NCI-H82 treated with DMSO at 0.1 percent for 48 hours (cell line): ENCODE measurements at regions not wholly inside any gene's neighbourhood (a gene's known extent, or its start where the extent isn't known, plus 50 kb on each side); places are given as distances from the start of the nearest gene placed in this dataset.

Experiments
- DNase-seq: peaks from one replicate; lab custom pipeline; 2025; ENCODE audit not compliant: unreplicated experiment; lab: John Stamatoyannopoulos, UW

- no peak for DNase-seq
These were observed 180.6 kb upstream of the HDAC4 start for GRCh38 chr2:239581352-239581901.

GRCh38 chr2:239580199-239580527 lies 179.3 kb upstream of the HDAC4 start:
- DNase-seq, result no peak

- no peak for DNase-seq
These were observed 178.8 kb upstream of the HDAC4 start for GRCh38 chr2:239579524-239580198.

- DNase-seq, result no peak
These were observed 178.3 kb upstream of the HDAC4 start for GRCh38 chr2:239579081-239579480.

GRCh38 chr2:239578381-239578780 lies 177.6 kb upstream of the HDAC4 start:
- no peak for DNase-seq

- DNase-seq, result no peak
These were observed 177.1 kb upstream of the HDAC4 start for GRCh38 chr2:239577935-239578334.

GRCh38 chr2:239576784-239577685 lies 176.2 kb upstream of the HDAC4 start:
- no peak for DNase-seq

- no peak for DNase-seq
These were observed 175.2 kb upstream of the HDAC4 start for GRCh38 chr2:239575931-239576445.

- DNase-seq, result no peak
These were observed 173.8 kb upstream of the HDAC4 start for GRCh38 chr2:239574434-239575156.

- no peak for DNase-seq
These were observed 173.2 kb upstream of the HDAC4 start for GRCh38 chr2:239574054-239574433.

- no peak for DNase-seq
These were observed 170.2 kb upstream of the HDAC4 start for GRCh38 chr2:239570971-239571520.

GRCh38 chr2:239570216-239570925 lies 169.6 kb upstream of the HDAC4 start:
- no peak for DNase-seq

GRCh38 chr2:239569401-239570090 lies 168.7 kb upstream of the HDAC4 start:
- no peak for DNase-seq

- DNase-seq, result no peak
These were observed 167.8 kb upstream of the HDAC4 start for GRCh38 chr2:239568601-239569000.

GRCh38 chr2:239567786-239568185 lies 167.0 kb upstream of the HDAC4 start:
- no peak for DNase-seq

- no peak for DNase-seq
These were observed 166.3 kb upstream of the HDAC4 start for GRCh38 chr2:239566995-239567568.

- no peak for DNase-seq
These were observed 165.6 kb upstream of the HDAC4 start for GRCh38 chr2:239566162-239566994.

- DNase-seq, result no peak
These were observed 163.8 kb upstream of the HDAC4 start for GRCh38 chr2:239564587-239564986.

- no peak for DNase-seq
These were observed 162.7 kb upstream of the HDAC4 start for GRCh38 chr2:239563561-239563960.
